A172 (cell line): ENCODE measurements at regions not wholly inside any gene's neighbourhood (a gene's known extent, or its start where the extent isn't known, plus 50 kb on each side); places are given as distances from the start of the nearest gene placed in this dataset.

Experiments
- DNase-seq: peaks from one replicate; pipeline ENCODE4 v3.0.0-alpha.2; 2015; ENCODE audit warnings: low spot score

- no peak for DNase-seq
These were observed 167.6 kb downstream of the TMEM38B start for GRCh38 chr9:105861972-105862371.

DNA sequence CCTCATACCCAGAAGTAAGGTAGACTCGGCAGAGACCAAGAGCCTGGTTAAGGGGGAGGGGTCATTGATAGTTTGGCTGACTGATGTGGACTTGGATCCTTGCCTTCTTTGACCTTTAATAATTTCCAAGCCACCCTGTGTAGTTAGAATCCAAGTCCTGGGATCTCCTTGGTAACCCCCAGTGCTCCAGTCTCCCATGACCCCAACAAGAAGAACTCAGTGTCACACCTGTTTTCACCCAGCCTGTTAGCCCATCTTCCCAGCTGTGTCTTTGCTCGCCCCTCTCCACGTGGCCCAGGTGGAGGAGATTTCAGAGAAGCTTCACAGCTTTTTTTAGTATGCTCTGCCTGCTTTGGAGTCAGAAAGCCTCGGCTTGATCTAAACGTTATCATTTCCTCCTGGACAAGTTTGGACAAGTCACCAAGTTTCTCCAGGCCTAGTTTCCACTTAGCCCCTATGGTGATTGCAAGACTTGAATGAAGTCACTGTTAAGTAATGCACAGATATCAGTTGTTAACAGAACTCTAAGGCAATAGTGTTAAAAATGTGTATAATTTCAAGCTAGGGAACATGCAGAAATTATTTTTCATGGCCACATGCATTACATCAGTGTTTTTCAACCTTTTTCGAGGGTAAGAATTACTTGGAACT, 170.0 kb downstream of the TMEM38B start:
- DNase-seq: no peak

DNA sequence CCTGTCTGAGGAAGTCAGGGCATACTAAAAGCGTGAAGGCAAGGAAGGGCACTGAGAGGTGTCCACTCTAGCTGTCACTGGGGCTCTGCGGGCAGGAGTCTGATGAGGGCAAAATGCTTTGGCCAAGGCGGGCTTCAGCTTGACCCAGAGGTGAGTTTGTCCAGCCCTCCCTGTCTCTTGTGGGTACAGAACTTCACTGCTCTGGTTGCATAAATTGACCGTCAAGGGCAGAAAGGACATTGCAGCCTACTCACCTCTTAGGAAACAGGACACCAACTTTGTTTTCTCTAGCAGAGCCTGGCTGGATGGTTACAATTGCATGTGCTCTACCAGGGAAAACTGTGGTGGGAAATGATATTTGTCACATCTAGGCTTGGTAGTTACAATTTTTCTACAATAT, 170.9 kb downstream of the TMEM38B start:
- DNase-seq: no peak

DNA sequence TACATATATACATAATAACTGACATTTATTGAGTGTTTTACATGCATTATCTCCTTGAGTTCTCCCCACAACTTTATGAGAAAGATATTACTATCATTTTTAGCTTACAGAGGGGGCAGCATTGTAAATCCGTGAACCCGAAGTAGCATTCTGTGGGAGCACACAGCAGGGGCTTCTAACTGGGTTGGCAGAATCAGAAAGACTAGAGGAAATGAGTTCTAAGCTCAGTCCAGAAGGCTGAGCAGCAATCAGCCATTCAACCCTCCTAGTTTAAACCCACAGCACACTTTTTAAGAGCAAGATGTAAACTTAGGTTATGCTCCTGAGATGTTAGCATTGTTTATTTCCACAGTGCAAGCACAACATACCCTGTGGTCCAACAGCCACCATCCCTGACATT, 177.2 kb downstream of the TMEM38B start:
- no peak for DNase-seq

DNA sequence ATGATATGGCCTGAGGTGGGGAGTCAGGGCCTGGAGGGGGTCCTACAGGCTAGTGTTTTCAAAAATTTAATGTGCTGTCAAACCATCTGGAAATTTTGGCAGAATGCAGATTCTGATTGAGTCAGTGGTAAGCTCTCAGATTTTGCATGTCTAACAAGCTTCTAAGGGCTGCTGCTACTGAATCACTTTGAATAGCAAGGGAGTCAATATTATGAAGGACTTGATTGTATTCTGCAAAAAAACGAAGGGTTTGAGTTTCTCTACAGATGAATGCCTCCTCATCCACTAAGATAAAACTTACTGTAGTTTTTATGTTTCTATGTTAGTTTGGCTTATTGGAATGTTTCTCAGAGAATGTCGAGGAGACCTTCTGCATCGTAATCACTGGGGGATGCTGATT, 179.5 kb downstream of the TMEM38B start:
- DNase-seq: no peak

- no peak for DNase-seq
These were observed 183.4 kb downstream of the TMEM38B start for GRCh38 chr9:105877721-105878120.

- no peak for DNase-seq
These were observed 184.8 kb downstream of the TMEM38B start for GRCh38 chr9:105879181-105879580.

DNA sequence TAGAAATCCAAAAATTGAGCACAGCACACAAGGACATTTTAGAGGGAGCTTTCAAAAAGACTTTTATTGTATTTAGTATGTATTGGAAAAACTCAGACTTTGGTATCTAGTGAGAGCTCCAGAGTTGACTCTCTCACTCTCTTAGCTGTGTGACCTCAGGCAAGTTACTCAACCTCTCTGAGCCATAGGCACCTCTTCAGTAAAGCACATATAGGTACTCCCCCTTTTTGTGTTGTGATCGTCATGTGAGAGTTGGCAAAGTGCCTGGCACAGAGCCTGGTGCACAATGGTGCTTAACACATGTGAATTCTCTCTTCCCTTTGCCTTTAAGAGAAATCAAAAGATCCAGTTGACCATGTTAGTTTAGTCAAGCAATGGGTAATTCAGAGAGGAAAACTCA, 186.2 kb downstream of the TMEM38B start:
- DNase-seq: no peak

DNA sequence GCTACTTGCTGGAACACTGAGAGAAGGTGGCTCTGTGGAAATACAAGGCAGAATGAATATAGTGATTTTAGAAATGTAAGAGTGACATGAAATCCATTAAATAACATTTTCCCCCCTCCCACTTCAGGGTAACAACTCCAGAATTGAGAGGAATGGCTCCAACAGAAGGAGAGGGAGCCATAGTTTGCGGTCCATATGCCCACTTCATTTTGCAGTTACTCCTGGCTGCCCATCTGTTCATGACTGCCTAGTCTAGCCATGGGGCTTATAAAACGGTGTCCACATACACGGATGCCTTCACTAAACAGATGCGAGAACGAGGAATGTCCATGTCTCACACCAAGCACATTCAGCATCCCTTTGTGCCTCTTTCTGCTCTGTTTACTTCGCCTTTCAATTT, 186.7 kb downstream of the TMEM38B start:
- DNase-seq: no peak

DNA sequence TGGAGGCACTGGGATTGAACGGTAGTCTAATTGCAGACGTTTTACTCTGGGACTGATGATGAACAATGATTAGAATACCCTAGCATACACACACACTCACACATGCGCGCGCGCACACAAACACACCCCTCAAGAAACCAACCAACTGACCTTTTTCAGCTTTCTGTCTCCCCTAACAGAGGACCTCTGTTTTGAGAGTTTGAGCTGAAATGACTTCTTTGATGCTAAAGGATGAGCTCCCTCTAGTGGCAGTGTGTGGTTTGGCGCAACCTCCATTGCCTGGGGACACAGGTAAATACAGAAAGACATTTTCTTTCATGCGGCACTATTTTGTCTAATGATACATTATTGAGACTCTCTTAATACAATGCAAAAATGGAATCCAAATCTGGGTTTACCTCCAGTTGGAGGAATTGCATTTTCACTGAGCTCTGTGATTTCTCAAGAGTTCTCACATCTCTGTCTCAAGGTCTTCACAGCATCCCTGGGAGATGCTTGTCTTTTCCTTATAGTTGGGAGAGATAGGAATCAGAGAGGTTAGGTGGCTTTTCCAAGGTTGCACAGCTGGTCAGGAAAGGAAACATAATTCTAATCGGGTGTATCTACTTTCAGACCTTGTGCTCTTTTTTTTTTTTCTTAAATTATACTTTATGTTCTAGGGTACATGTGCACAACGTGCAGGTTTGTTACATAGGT, 187.5 kb downstream of the TMEM38B start:
- peak; percentile 63 for DNase-seq

DNA sequence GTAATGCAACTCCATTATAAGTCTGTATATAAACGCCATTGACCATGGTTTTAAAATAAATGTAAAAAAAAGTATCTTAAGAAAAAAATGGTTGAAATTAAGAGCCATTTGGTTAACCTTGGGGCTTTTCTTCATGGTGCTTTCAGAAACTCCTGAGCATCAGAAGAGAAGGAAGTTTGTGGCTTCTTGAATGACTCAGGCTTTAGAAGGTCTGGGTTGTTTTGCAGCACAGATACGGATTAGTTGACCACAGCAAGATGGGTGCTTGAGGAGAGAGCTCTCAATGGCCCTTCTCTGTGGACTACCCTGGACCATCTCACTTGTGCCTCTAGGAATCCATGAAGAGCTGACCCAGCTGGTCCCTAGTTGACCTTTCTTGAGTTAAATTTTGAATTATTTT, 189.5 kb downstream of the TMEM38B start:
- DNase-seq: no peak

DNA sequence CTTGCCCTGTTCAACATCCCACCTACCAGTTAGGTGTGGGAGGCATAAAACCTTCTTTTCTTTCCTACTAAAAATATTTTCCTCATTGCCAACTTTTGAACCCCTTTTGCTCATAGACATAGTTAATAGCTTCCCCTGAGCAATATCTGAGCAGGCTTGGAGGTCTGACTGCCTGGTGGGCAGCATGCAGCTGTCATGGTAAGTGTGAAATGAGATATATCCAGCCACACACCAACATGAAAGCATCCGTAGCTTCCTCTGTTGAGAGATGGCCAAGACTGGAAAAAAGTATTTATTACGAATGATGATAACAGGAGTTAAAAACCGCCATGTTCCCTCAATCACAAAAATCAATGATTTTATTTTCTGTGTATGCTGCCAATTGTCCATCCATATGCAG, 190.1 kb downstream of the TMEM38B start:
- no peak for DNase-seq

GRCh38 chr9:105886136-105886535, 191.8 kb downstream of the TMEM38B start:
- no peak for DNase-seq

DNA sequence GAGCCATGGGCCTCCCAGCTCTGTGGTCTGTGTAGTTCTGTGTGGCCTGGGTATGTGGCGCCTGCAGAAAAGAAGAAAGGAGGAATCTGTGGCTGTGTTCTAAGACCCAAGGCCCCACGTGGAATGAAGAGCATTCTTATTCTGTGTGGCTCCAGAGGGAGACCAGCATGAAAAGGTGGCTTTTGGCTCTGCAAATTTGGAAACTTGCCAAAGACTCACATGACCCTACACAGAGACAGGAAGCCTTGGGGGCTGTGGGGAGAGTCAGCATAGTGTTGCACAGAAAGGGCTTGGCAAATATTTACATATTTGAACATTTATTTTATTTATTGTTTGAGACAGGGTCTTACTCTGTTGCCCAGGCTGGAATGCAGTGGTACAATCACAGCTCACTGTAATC, 193.3 kb downstream of the TMEM38B start:
- DNase-seq: no peak

GRCh38 chr9:105890046-105890822, 195.9 kb downstream of the TMEM38B start:
- DNase-seq: peak; percentile 76

GRCh38 chr9:105900123-105900522, 205.8 kb downstream of the TMEM38B start:
- no peak for DNase-seq

DNA sequence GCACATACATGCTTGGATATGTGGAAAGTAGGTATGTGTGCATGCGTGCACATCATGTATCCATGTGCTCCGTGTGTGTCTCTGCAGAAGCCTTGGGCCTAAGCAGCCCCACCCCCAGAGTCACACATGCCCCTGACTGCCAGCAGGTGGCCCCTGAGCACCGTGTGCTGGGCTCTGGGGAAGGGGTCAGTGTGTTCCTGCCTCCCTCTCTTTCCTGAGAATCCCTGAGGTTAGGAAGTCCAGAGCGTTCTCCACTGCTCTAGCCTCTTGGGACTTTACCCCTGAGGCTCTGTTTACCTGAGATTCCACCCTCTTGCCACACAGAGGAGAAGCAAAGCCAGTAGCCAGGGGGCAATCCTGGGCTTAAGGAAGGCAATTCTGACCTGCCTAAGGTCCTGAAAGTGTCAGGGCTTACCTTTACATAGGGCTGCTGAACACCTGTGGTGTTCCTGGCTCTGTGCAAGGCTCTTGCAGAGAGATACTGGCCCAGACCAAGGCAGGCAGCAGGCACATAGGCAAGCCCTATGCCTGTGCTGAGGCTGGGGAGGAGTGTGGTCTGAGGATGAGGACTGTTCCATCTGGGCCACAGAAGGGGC, 207.3 kb downstream of the TMEM38B start:
- DNase-seq: peak; percentile 36

- peak; percentile 68 for DNase-seq
These were observed 213.7 kb downstream of the TMEM38B start for GRCh38 chr9:105908069-105908468.

DNA sequence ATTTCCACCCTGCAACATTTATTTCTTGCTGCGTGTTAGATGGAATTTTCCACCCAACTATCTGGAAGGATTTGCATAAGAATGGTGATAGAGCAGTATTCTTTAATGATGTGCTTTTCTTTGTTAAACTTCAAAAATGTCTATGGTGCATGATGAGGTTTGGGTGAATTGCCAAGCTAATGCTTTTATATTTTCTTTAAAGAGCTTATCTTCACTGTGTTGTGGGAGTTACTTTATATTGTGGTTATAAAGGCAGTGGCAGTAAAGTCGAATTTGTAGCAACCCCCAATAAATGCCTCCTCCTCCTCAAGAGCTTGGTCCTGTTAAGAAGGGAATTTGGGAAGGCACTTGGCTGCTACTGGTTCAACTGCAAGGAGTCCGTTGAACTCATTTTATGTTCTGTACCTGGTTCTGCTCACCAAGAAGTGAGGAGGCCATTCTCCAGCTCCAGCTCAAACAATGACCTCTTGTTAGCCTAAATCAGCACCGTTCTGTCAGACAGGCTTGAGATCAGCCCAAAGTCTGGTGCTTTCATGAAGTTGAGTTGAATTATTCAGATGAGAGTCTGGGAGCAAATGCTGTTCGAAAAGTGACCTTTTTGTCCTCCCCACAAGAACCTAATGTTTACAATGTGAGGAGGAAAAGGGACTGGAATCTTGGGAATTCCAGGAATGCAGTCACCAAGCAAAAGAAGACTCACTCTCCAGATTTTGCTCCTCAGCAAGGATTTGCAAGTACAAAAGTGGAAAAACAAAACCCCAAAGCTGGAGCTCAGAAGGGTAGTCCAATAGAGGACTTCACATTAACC, 217.0 kb downstream of the TMEM38B start:
- peak; percentile 72 for DNase-seq

GRCh38 chr9:105912157-105912862, 218.0 kb downstream of the TMEM38B start:
- DNase-seq: no peak
